ENCODE measurements at regions not wholly inside any gene's neighbourhood (a gene's known extent, or its start where the extent isn't known, plus 50 kb on each side); places are given as distances from the start of the nearest gene placed in this dataset.
"Not testable (repeated sequence)": the region's sequence is repeated elsewhere in the genome, so short reads cannot be mapped to it uniquely, and the experiment has no call there.

GRCh38 chr2:87559001-87559400 is 188.9 kb upstream of the PLGLB2 start:
- not testable (repeated sequence) for ATAC-seq

DNA sequence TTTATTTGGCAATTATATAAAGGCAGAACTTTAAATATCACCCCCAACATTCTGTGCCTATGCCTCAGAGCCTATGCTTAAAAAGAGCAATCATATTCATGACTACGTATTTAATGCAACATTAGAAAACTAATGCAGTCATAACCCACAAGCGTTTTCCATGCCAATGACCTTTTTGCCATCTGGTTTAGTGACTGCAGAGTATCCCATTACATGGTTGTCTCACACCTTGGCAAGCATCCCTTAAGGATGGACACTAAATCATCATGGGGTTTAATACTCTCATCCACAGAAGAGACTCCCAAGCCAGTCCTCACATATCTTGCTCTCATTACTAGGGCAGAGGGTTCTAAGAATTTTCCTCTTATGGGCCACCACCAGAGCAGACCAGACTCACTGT is 188.2 kb upstream of the PLGLB2 start:
- not testable (repeated sequence) for ATAC-seq

DNA sequence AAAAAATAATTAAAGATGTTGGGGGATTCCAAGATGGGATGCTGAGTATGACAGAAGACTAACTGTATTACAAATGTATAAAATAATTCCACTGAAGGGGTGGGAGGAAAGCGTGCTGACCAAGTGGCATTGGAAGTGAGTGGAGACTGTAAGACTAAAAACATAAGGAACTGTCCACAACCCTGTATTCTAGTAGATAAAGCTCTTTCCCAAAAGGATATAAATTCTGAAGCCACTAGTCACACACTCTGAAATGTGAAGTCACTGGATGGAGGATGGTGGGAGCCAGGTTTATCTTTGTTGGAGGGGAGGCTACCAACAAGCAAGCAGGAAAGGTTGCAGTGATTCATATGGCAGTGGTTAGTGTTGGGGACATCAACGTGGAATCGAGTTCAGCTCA is 182.8 kb upstream of the PLGLB2 start:
- not testable (repeated sequence) for ATAC-seq

DNA sequence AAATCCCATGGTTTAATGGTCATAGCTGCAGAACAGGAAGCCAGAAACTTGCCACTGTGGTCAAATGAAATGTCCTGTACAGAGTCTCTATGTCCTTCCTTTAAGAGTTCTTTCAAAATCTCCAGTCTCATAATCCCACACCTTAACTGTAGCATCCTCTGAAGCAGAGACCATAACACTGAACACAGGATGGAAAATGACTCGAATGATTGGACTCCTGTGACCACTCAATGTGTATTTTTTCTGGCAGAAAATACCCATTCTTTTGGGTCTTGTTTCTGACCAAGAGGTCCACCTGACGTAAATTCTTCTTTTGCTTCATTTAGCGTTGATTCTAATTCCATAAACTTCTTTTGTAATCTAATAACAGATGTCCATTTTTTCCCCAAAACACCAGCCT is 181.4 kb upstream of the PLGLB2 start:
- ATAC-seq, result not testable (repeated sequence)

- ATAC-seq, result not testable (repeated sequence)
Measured at GRCh38 chr2:87567093-87567492, 180.8 kb upstream of the PLGLB2 start.

GRCh38 chr2:87567912-87568311 is 180.0 kb upstream of the PLGLB2 start:
- ATAC-seq, result not testable (repeated sequence)

DNA sequence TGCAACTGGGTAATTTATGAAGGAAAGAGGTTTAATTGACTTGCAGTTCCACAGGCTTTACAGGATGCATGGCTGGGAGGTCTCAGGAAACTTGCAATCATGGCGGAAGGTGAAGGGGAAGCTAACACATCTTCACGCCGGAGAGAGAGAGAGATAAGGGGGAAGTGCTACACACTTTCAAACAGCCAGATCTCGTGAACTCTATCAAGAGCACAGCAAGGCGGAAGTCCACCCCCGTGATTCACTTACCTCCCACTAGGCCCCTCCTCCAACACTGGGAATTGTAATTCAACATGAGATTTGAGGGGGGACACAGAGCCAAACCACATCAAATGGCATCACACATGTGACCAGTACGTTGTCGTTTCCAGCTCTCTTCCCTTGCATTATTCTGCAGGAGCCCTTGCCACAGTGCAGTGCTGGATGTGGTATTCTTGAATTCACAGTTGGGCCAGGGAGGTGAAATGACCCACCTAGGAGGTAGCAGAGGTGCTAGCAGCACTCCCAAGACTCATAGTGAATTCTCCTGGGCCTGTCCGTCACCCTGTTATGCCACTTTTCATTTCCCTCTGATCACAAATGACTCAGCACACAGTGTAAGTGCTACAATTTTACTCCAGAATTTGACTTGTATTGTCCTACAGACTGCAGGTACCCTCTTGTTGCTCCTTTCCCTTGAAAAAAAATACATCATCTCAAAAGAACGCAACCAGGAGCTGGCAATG is 179.2 kb upstream of the PLGLB2 start:
- ATAC-seq, result peak; percentile 62 to 67

GRCh38 chr2:87569689-87570397 is 178.0 kb upstream of the PLGLB2 start:
- ATAC-seq, result peak; percentile 45 to 55

DNA sequence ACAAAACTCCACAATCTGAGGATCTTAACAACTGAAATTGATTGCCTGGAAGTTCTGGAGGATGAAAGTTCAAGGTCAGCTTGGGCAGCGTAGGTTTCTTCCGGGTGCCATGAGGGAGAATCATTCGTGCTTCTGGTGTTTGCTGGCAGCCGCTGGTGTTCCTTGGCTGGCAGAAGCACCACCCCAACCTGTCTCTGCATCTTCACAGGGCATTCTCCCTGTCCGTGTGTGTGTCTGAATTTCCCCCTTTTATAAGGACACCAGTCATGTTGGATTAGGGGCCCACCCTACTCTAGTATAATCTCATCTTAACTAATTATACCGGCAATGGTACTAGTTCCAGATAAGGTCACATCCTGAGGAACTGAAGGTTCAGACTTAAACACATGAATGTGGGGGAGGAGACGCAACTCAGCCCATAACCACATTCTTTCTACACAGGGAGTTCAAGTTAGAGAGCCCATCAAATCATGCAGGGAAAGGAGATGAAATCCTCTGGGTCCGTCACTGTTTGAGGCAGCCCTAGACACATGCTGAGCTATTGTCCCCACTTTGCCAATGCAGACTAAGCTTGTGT is 175.9 kb upstream of the PLGLB2 start:
- ATAC-seq, result not testable (repeated sequence)

DNA sequence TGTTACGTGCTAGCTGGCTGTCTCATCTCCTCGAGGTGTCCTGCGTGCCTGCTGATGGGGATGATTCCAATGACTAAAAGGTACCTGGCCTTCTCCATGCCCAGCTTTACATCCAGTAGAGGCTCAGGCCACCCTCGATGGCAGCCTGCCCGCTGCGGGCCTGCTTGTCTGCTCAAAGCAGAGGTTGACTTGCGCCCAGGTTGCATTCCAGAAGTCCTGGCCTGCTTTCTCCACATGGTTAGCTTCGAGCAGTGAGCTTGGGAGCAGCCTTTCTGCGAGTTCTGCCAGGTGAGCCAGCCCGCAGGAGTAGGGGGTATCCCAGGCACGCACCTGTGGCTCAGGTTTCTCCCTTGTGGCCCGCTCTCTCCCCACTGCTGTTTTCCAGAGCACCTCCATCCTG is 175.0 kb upstream of the PLGLB2 start:
- not testable (repeated sequence) for ATAC-seq

DNA sequence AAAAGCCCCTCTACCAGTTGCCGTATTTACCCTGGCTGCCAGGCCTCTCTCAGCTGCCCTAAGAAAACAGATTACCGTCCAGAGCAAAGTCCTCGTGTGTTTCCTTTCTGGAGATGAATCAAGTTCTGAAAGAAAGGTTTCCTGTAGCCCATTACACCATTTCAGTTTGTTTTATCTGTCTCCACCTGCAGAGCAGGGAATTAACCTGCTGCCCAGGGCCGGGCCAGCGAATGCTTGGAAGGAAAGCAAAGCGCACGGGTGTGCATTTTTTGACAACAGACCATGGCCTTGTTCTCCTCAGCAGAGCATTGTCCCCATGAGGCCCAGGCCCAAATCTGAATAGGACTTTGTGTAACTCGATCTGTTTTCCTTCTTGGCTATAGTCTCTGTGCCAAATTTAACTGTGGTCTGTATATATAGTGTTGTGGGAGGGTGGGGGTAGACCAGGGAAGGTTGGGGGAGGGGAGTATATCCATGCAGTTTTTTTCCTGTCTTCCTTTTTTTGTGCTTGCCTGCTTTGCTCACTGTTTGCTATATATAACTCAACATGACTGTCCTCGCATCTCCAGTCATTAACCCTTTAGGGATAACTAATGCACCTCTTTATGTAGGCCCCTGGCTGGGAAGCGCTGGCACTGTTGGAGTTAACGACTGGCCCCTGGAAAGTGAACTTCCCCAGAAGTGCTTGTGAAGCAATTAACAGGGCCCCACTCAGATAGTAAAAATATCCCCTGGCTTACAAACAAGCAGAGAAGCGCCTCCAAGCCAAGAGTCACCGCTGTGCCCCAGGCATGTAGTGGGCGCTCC is 174.3 kb upstream of the PLGLB2 start:
- not testable (repeated sequence) for ATAC-seq

- ATAC-seq, result not testable (repeated sequence)
Measured at GRCh38 chr2:87574193-87575119, 173.4 kb upstream of the PLGLB2 start.

GRCh38 chr2:87575138-87575537 is 172.7 kb upstream of the PLGLB2 start:
- ATAC-seq, result not testable (repeated sequence)

GRCh38 chr2:87577358-87577757 is 170.5 kb upstream of the PLGLB2 start:
- ATAC-seq, result not testable (repeated sequence)

- peak; percentile 70 to 76 for ATAC-seq
Measured at GRCh38 chr2:87582152-87582551, 165.7 kb upstream of the PLGLB2 start.

- peak in 1 of 2 donors; percentile 44 for ATAC-seq
Measured at GRCh38 chr2:87582579-87582978, 165.3 kb upstream of the PLGLB2 start.

- not testable (repeated sequence) for ATAC-seq
Measured at GRCh38 chr2:87583370-87583769, 164.5 kb upstream of the PLGLB2 start.

DNA sequence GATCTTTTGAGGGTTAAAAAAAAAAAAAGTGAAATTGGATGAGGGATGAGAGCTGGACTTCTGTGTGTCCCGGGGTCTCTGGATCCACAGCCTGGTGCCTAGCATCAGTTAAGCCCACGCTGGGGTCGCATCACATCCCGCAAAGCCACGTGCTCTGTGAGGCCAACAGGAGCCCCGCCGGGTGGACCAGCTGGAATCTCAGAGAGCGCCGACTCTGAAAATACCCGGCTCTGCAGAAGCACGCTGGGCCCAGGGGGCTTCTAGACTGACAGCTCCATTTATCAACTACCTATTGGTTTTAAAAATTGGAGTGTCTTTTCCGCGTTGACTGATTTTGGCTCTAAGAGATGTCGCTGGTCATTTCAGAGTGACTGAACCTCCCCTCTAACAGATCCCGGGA is 164.1 kb upstream of the PLGLB2 start:
- not testable (repeated sequence) for ATAC-seq

DNA sequence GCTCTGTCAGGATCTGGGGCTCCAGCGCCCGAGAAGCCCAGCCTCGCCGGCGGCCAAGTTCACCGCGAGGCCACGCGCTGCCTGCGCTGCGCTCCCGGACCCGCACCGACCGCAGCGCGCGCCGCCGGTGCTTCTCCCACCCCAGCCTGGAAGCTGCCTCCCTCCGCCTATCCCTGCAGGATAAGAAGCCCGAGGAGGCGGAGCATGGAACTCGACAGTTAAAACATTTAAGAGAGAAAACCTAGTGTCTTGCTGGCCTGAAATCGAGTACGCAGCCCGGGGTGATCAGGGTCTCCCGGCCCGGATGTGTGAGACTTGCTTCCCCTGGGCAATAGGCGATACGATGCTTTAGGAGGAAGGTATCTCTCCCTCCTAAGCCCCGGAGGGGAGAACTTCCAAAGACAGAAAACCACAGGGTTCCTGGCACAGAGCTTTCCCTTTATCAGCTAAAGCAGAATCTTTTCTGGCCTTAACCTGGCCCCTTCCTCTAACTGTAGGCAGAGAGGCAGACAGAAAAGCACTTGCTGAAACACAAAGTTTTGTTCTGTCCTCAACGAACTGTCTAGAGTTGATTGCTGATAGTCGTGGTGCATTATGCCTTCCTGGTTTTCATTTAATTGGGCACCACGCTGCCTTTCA is 163.5 kb upstream of the PLGLB2 start:
- ATAC-seq, result not testable (repeated sequence)

DNA sequence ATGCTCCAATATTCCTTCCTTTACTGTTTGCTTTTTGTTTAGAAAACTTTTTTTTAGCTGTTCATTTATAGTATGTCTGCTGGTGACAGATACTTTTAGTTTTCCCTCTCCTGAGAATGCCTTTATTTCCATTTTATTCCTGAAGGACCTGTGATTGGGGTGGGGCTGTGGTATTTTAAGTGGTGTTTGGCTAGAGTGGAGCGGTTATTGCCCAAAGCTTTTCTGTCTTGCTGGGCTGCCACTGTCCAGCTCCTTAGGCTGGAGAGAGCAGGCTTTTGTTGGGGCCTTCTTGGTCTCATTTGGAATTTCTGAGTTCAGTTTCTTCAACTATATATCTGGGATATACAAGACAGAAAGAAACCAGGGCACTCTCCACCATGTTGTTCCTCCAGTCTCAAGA is 160.0 kb upstream of the PLGLB2 start:
- ATAC-seq, result not testable (repeated sequence)

DNA sequence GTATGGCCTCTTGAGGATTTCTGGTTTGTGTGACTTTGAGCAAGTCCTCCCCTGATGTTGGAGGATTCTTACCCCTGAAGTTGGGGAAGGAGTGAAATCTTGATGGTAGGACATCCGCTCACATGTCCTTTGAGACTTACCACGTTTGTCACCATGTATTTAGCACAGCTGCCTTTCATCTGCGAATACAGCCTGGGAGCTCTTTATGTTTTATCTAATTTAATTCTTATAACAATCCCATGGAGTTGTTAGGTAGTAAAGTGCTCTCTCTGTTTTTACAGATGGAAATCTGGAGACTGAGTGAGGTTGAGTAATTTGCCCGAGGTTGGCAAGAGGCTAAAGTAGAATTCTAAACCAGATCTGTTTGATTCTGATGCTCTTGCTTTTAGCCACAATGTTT is 154.9 kb upstream of the PLGLB2 start:
- not testable (repeated sequence) for ATAC-seq

Measured in activated CD4-positive, CD25-positive, alpha-beta regulatory T cell treated with anti-CD3 and anti-CD28 coated beads, Interleukin-2, amount 50 U/mL, for 24 hours (primary cell).